HG02943 (cell line): ENCODE measurements at regions not wholly inside any gene's neighbourhood (a gene's known extent, or its start where the extent isn't known, plus 50 kb on each side); places are given as distances from the start of the nearest gene placed in this dataset.

Experiments used
- ATAC-seq: cut with Tn5 transposase; IDR thresholded peaks from one replicate; pipeline ENCODE4 v1.9.1; 2021; ENCODE audit warnings: mild to moderate bottlenecking, low read depth, moderate library complexity; ENCODE audit not compliant: unreplicated experiment

- no peak for ATAC-seq
Measured at GRCh38 chr10:78644550-78644949, 424.2 kb upstream of the ZMIZ1 start.

- ATAC-seq = no peak
Measured at GRCh38 chr10:78645169-78645686, 423.5 kb upstream of the ZMIZ1 start.

- no peak for ATAC-seq
Measured at GRCh38 chr10:78645975-78646374, 422.8 kb upstream of the ZMIZ1 start.

GRCh38 chr10:78648256-78648860 lies 420.4 kb upstream of the ZMIZ1 start:
- ATAC-seq = no peak

GRCh38 chr10:78649429-78649828 lies 419.3 kb upstream of the ZMIZ1 start:
- no peak for ATAC-seq

- no peak for ATAC-seq
Measured at GRCh38 chr10:78650122-78650521, 418.6 kb upstream of the ZMIZ1 start.

GRCh38 chr10:78651287-78651686 lies 417.5 kb upstream of the ZMIZ1 start:
- no peak for ATAC-seq

- ATAC-seq = no peak
Measured at GRCh38 chr10:78653555-78653954, 415.2 kb upstream of the ZMIZ1 start.

- ATAC-seq = no peak
Measured at GRCh38 chr10:78654047-78654590, 414.6 kb upstream of the ZMIZ1 start.

- no peak for ATAC-seq
Measured at GRCh38 chr10:78655979-78656378, 412.8 kb upstream of the ZMIZ1 start.

- no peak for ATAC-seq
Measured at GRCh38 chr10:78656417-78657162, 412.2 kb upstream of the ZMIZ1 start.

GRCh38 chr10:78657163-78657861 lies 411.5 kb upstream of the ZMIZ1 start:
- no peak for ATAC-seq

- no peak for ATAC-seq
Measured at GRCh38 chr10:78657862-78658165, 411.0 kb upstream of the ZMIZ1 start.

- ATAC-seq = no peak
Measured at GRCh38 chr10:78658645-78659597, 409.8 kb upstream of the ZMIZ1 start.

GRCh38 chr10:78659598-78659967 lies 409.2 kb upstream of the ZMIZ1 start:
- ATAC-seq = no peak

GRCh38 chr10:78660446-78661106 lies 408.2 kb upstream of the ZMIZ1 start:
- ATAC-seq = no peak

GRCh38 chr10:78663721-78664120 lies 405.0 kb upstream of the ZMIZ1 start:
- no peak for ATAC-seq

GRCh38 chr10:78664929-78665553 lies 403.7 kb upstream of the ZMIZ1 start:
- no peak for ATAC-seq

- no peak for ATAC-seq
Measured at GRCh38 chr10:78672918-78673317, 395.8 kb upstream of the ZMIZ1 start.
